ENCODE measurements at regions not wholly inside any gene's neighbourhood (a gene's known extent, or its start where the extent isn't known, plus 50 kb on each side); places are given as distances from the start of the nearest gene placed in this dataset.
"Not testable (repeated sequence)": the region's sequence is repeated elsewhere in the genome, so short reads cannot be mapped to it uniquely, and the experiment has no call there.

DNA sequence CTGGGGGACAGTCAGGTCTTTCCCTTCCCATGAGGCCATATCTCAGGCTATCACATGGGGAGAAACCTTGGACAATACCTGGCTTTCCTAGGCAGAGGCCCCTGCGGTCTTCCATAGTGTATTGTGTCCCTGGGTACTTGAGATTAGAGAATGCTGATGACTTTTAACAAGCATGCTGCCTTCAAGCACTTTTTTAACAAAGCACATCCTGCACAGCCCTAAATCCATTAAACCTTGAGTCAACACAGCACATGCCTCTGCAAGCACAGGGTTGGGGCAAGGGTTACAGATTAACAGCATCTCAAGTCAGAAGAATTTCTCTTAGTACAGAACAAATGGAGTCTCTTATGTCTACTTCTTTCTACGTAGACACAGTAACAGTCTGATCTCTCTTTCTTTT, 545.2 kb upstream of the NR2F2 start:
- TF ChIP-seq CTCF, POLR2A (IDR thresholded peaks at IDR 0.05): not testable (repeated sequence)

Data from body of pancreas (tissue), 4 donors.